ENCODE measurements at regions not wholly inside any gene's neighbourhood (a gene's known extent, or its start where the extent isn't known, plus 50 kb on each side); places are given as distances from the start of the nearest gene placed in this dataset.

- no peak overlapping the region for H3K4me3 ChIP-seq (ENCODE audit: extremely low read depth in 1 of 4, insufficient read depth in 2 of 4, low read depth in 3 of 4, low read length in 4 of 4)
- H4K91ac ChIP-seq (replicated peaks; ENCODE audit: insufficient read length, low read length): no peak overlapping the region
- H3K79me2 ChIP-seq (ENCODE audit: control insufficient read depth in 1 of 2, insufficient read depth in 2 of 2, low read length in 2 of 2): no peaks in the 10 kb centered on the region
- H3K56ac ChIP-seq (replicated peaks; ENCODE audit: insufficient read length, low read depth, low read length): no peak overlapping the region
- POLR2A ChIA-PET (ENCODE audit: partially characterized antibody): no interaction called here
- no peaks in the 10 kb centered on the region; a peak in 1 of 8 replicates for H3K36me3 ChIP-seq (ENCODE audit: control insufficient read depth in 2 of 4, insufficient read depth in 4 of 4, low read length in 3 of 4)
- H3K27ac ChIP-seq (ENCODE audit: low read depth, low read length): no peak overlapping the region
- H2BK120ac ChIP-seq (replicated peaks; ENCODE audit: low read depth, low read length): no peak overlapping the region
- no peak overlapping the region for H2BK15ac ChIP-seq (ENCODE audit: low read length)
- H4K8ac ChIP-seq (ENCODE audit: extremely low read depth, insufficient read depth, low read length): no peak overlapping the region
- H3K4me1 ChIP-seq (replicated peaks in 1 of 4; ENCODE audit: control insufficient read depth in 3 of 4, insufficient read depth in 4 of 4, low read length in 3 of 4): no peaks in the 10 kb centered on the region
- H3K14ac ChIP-seq (ENCODE audit: insufficient read length): no peak overlapping the region
- no peak overlapping the region for H3K18ac ChIP-seq (ENCODE audit: extremely low read depth, low read length)
- FAIRE-seq: no peak
- no peak overlapping the region for H2BK20ac ChIP-seq (ENCODE audit: low read length)
- DNase-seq (ENCODE audit: low read depth in 1 of 2, low spot score in 2 of 2): no peak
- no peak overlapping the region for H4K5ac ChIP-seq (ENCODE audit: insufficient read length, low read depth, low read length)
- WGBS, 2 experiments (ENCODE audit: extremely low coverage in 1 of 2, insufficient coverage in 1 of 2, insufficient read length in 1 of 2, insufficient replicate concordance in 2 of 2, low coverage in 1 of 2, low lambda C conversion rate in 2 of 2, missing lambda C conversion rate in 1 of 2): 94% methylated on average over 4 of the region's 4 CpGs; no CpG with 5 or more reads in 1 of the 2 experiments
- H3K4ac ChIP-seq (replicated peaks; ENCODE audit: insufficient read length, low read depth, low read length): no peak overlapping the region
- H2AK5ac ChIP-seq (ENCODE audit: low read depth, low read length): no peak overlapping the region
- no peak overlapping the region for H3K23ac ChIP-seq (ENCODE audit: insufficient read length)
- CTCF ChIA-PET (ENCODE audit: partially characterized antibody): interaction anchor here (1.5 kb wide), 1 partner anchor 11 kb away, joined by 3 read pairs; no protein-coding TSS in a partner anchor
- H3K27me3 ChIP-seq (replicated peaks in 1 of 4; ENCODE audit: control insufficient read depth in 3 of 4, extremely low read depth in 1 of 4, insufficient read depth in 3 of 4, low read length in 3 of 4): no peaks in the 10 kb centered on the region
- no peaks in the 10 kb centered on the region for H3K79me1 ChIP-seq (ENCODE audit: low read depth, low read length)
- H3K4me2 ChIP-seq (ENCODE audit: insufficient read depth in 1 of 2, low read depth in 2 of 2, low read length in 2 of 2): no peak overlapping the region
- H2BK5ac ChIP-seq (ENCODE audit: low read depth, low read length): no peak overlapping the region
- H2BK12ac ChIP-seq (ENCODE audit: low read depth, low read length): no peak overlapping the region
- H3K9me3 ChIP-seq (ENCODE audit: insufficient read depth in 2 of 2, low read depth in 1 of 2, low read length in 1 of 2): no peaks in the 10 kb centered on the region
- H3K23me2 ChIP-seq (ENCODE audit: low read depth, low read length): no peaks in the 10 kb centered on the region
- H2AFZ ChIP-seq (ENCODE audit: low read length): no peak overlapping the region
- no peak overlapping the region; a peak in 1 of 7 replicates for H3K9ac ChIP-seq (replicated peaks in 1 of 4; ENCODE audit: extremely low read depth in 1 of 4, low read depth in 3 of 4, low read length in 3 of 4)
- no peaks in the 10 kb centered on the region for H4K20me1 ChIP-seq (replicated peaks in 1 of 2; ENCODE audit: control insufficient read depth in 1 of 2, insufficient read depth in 2 of 2, low read length in 2 of 2)
- TF ChIP-seq SAP30 (IDR thresholded peaks at IDR 0.05; ENCODE audit: insufficient read depth, insufficient replicate concordance, low read length) (no peak), SRF (IDR thresholded peaks at IDR 0.05; ENCODE audit: low read depth, low read length) (no peak), POLR2A (IDR thresholded peaks at IDR 0.05; ENCODE audit: control extremely low read depth in 1 of 2, low read depth in 2 of 2, low read length in 2 of 2) (no peak), MAX (IDR thresholded peaks at IDR 0.05) (no peak), CTBP2 (IDR thresholded peaks at IDR 0.05; ENCODE audit: borderline replicate concordance, insufficient read depth, insufficient read length, low read length) (no peak), ASH2L (IDR thresholded peaks at IDR 0.05; ENCODE audit: low read length) (no peak), RBBP5 (IDR thresholded peaks at IDR 0.05; ENCODE audit: borderline replicate concordance, low read depth, low read length) (no peak), SIRT6 (IDR thresholded peaks at IDR 0.05; ENCODE audit: low read length) (no peak), HDAC2 (IDR thresholded peaks at IDR 0.05; ENCODE audit: borderline replicate concordance in 1 of 2, low read depth in 2 of 2, low read length in 2 of 2) (no peak), SIN3A (conservative IDR thresholded peaks at IDR 0.05 in 1 of 2, IDR thresholded peaks at IDR 0.05 in 1 of 2; ENCODE audit: low read depth in 1 of 2, low read length in 2 of 2) (no peak), BRCA1 (IDR thresholded peaks at IDR 0.05; ENCODE audit: low read depth, low read length) (no peak), TEAD4 (IDR thresholded peaks at IDR 0.05; ENCODE audit: low read depth, low read length) (no peak), EP300 (IDR thresholded peaks at IDR 0.05; ENCODE audit: borderline replicate concordance in 1 of 2, low read depth in 2 of 2, low read length in 2 of 2) (no peak)
These were observed 955.7 kb upstream of the SLC10A2 start for GRCh38 chr13:104021806-104022397.
